NCI-H2196 treated with DMSO at 0.1 percent for 48 hours (cell line): ENCODE measurements at regions not wholly inside any gene's neighbourhood (a gene's known extent, or its start where the extent isn't known, plus 50 kb on each side); places are given as distances from the start of the nearest gene placed in this dataset.

Source experiments
- DNase-seq: peaks from one replicate; lab custom pipeline; 2025; ENCODE audit not compliant: unreplicated experiment; lab: John Stamatoyannopoulos, UW

DNA sequence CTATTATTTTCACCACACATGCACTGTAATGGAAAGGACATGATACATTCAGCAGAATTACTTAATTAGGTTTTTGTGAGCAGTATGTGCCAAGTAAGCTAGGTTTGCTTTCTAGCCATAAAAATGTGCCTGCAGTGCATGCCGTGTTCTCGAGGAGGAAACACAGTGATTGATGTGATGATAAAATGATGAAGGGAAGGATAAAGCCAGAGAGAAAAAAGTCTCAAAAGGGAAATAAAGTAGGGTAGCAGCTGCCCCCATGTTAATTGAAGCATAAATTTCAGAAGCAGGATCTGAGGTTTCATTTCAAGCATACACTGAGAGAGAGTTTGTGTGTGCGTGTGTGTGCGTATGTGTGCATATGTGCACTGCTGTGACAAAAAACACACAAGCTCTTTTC lies 714.2 kb upstream of the C9orf72 start:
- DNase-seq: no peak

DNA sequence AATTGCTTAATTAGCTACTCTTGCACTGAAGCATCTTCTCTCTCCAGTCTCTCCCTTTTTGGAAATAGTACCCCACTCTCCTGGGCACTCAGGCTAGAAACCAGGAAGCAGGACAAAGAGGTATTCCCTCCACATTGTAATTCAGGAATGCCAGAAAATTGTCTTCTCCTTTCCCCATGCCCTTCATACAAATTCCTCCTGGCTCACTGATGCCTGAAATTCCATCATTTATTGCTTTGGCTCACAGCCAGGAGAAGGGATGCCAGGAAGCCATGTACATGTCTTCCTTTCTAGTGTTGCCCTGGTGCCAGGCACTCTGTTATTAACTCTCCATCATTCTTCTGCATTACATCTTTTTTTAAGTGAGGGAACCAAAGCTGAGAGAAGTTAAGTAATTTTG lies 716.5 kb upstream of the C9orf72 start:
- DNase-seq: no peak

DNA sequence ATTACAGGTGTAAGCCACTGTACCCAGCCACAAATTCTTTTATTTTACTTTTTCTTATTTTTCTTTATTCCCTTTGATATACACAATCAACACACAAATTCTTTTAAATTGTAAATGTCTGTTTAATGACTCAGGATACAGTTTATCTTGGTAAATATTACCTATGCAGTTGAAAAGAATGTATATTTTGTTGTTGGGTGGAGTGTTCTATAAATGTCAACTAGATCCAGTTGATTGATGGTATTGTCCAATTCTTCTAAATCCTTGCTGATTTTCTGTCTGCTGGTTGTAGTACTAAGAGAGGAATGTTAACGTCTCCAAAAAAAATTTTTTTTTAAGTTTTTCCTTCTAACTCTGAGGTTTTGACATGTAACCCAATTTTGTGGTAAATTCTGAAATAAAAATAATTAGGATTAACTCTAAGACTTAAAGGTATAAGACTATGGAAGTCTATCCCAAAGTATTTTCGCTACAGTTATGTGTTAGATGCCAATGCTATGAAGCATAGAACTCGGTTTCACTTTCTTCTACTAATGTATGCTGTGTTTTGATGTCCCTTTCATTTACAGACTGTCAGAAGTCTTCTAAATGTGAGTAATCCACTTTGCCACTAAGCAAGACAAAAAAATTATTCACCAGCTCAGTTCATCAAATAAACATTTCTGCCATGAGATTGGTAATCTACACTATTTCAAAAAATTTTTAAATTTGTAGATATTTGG lies 720.2 kb upstream of the C9orf72 start:
- DNase-seq: no peak

DNA sequence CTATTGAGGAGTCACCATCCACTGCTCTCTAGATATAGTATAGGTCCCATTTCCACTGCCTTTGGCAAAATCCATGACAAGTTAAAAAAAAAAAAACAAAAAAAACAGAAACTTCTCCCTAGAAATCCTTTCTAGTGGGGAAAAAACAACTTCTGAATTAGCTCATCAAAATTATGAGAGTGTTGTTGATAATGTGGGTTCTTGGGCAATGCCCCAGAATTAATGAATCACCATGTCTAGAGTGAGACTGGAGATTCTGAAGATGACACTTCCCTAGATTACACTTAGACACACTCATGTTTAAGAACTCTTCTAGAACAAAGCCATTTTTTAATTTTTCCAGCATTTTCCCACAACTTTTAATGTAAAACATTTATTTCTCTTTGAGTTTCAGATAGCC lies 728.0 kb upstream of the C9orf72 start:
- no peak for DNase-seq

DNA sequence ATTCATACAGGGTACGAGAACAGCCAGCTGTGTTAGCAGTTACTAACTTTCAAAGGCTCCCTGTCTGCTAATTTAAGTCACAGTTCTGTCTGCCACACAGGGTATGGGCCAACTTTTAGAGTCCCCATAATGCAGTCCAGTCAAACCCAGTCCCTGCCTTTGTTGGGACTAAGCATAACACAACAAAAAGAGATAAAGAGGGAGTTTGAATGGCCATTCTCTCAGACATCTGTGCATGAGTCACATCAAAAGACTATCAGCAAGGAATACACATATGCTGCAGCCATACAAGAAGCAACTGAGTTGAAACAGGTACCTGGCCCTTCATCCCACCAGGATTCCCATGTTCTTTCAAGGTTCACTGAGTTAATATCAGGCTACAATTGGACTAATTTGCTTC lies 744.5 kb upstream of the C9orf72 start:
- DNase-seq: no peak

DNA sequence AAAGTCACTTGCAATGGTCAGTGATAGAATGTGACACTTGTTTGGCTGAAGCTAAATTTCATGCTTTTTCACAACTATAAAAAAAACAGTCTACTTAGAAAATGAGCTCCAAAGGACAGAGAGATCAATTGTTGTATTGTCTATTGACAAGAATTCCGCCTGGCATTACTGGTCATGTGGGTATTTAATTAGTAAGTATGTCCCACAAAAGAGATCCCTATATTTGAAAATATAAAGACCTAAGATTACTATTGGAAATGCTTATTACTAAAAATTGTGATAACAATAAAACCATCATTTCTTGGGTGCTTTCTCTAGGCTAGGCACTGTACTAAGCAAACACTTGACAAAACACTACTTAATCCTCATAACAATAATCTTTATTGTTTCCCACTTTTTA lies 745.2 kb upstream of the C9orf72 start:
- DNase-seq: no peak

DNA sequence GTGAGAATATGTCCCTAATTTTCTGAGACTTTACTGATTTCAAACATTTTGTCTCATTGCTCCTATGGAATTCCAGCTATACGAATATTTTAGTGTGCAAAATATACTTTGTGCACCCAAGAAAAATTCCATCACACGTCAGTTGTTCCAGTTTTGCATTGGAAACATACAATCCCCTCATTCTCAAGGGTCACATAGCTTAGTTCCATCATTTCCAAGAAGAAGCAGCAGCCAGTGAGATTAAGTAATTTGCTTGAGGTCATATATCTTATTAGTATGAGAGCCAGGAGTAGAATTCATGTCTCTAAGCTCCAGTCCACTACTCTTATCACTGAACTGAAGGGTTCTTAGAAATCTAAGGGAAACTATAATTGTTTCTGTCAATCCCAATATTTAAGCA lies 746.7 kb upstream of the C9orf72 start:
- no peak for DNase-seq

DNA sequence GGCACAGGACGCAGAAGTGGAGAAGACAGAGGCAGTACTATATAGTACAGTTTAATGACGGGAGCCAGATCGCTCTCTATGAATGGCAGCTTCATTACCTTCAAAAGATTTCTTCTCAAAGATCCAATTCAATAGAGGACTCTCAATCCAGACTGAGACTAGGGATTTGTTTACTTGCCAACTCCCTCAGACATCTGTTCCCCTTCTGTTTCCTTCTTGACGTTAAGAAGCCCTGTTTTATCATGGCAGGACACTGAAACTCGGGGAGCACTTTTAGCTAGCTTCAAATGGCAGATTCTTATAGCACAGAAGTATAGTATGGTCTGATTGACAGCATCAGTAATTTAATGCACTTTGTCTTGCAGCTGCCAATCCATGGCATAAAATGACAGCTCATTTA lies 747.3 kb upstream of the C9orf72 start:
- DNase-seq: no peak

DNA sequence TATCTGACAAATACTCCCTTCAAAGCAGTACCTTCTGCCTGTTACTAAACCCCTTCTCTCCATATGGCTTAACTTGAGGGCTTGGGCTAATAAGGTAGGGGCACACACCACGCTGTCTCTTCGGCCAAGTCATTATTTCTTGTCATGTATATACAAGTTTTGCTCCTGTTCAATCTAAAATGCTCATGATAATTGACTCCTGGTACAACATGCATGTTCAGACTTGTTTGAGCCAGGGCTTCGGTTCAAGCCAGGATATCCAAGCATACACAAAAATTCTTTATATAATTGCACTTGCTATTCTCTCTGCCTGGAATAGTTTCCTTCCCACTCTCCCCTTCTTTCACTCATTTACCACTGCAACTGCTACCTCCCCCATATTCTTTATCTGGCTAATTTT lies 756.0 kb upstream of the C9orf72 start:
- DNase-seq: no peak

DNA sequence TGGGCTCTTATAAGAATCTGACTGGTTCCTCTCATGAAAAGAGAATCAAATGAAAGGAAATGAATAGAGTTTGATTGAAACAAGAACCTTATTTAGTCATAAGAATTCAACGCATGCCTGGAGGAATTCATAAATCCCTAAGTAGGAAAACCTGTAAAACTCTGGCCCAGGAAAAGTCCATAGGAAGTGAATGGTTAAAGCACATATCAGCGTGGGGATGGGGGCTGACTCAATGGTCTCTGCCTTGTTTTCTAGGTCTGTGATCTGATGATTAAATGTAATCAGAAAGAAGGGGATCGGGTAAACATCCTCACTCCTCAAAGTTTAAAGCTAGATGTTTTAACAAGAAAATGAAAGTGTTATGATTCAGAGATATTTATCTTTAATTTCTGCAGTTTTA lies 759.4 kb upstream of the C9orf72 start:
- no peak for DNase-seq

DNA sequence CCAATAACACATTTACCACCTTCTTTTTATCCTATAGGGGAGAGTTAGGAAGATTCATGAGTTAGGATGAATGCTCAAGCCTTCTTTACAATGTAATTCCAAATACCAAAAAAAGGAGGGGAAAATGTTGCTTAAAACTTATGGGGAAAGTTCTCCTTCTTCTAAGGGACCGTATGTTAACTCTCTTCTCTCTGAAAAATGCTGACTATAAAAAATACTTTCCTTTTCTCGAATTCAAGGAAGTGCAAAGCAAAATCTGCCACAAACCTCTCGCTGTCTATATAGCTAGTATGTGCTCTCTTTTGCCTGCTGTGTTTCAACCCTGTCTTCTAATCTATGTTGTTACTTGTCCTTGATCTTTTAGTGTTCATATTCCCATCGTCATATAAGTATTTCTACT lies 768.6 kb upstream of the C9orf72 start:
- DNase-seq: no peak

DNA sequence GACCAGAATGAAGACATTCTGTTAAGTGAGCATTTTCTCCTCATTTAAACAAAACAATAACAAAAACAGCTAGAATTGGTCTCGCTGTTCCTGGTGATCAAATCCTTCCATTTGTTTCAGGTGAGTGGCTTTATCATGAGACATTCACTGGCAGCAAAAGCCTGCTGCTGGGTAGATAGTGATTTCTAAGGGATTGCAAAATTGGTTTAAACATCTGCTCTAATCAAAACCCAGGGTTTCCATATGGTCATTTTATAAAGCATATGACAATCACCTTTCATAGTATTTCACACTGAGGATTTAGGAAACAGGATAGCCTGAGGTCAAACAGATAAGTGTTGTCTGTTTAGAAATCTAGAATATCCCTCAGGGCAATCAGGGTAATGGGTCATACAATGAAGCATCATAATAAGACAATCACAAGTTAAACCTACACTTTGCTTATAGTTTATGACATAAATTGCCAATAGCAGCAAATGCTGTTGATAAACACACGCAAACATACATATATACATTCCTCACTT lies 769.6 kb upstream of the C9orf72 start:
- DNase-seq: no peak

DNA sequence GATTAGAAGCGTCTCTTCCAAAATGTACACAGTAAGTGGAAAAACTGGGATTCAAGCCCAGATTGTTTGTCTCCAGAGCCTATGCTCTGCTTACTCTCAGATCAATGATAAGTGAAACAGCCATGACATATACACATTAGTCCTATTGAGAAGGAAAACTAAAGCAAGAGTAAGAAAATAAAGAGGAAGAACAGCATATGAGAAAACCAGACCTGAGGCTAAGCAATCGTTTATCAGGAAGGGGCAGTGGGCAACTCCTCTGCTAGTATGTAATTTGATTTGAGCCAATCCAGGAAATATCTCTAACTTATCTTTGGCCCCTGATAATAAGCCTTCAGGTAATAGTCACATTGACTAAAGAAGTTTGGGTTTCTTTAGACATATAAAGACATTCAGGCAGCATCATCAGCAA lies 789.9 kb upstream of the C9orf72 start:
- DNase-seq: no peak

DNA sequence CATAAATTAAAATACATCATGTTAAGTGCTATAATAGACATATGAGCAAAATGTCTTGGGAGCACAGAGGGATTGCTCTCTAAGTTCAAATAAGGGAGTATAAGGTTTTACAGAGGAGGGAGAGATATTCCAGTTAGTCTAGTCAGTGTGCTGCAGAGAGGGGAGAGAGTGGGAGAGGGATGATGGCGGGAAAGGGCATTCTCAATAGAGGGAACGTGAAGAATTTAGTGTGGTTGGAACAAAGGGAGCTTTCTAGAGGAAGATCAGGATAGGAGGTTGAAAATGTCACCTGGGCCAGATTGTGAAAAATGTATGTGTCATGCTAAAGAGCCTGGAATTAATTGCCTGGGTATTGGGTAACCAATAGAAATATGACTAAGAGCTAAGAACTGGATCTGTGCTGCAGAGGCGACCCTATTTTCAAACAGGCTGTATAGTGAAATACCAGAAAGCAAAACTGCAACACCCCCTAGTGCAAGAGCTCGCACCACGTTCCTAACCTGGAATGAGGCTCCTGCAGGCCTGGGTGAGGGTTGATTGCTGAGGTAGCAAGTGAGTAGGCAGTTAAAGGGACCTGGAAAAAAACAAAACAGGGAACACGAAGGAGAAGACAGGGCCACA lies 791.8 kb upstream of the C9orf72 start:
- DNase-seq: no peak

DNA sequence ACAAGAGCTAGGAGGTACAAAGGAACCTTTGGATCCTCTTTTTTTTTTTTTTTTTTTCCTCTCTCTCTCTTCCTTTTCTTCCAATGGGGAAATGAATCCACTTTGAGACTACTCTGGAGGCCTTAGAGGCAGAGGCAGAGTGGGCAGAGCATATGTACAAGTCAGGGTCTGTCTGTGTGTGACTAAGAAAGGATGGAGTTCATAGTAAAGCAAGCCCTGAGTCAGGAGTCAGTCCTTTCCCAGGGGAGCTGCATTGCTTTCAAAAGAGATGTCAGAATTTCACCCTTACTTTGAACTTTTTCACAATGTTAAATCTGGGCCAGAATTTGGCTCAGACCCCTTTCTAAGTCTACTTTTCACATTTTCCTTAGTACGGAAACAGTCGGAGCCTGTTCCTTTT lies 792.4 kb upstream of the C9orf72 start:
- no peak for DNase-seq

DNA sequence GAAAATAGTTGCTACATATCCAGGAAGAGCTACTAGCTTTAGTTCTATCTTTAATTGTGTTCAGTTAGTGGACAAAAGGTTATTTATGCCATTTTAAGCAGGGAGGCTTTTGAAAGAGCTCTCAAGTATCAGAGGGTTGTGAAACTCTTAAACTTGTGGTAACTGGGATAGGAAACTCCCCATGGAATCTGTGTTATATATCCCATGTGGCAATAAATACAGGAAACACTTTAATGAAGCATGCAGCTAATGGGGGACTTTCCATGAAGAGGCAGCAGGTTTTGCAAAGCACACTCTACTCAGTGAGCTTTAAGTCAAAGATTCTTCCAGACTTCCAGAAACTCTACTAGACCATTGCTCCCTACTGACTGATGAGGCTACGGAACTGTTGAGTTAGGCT lies 805.0 kb upstream of the C9orf72 start:
- DNase-seq: no peak

DNA sequence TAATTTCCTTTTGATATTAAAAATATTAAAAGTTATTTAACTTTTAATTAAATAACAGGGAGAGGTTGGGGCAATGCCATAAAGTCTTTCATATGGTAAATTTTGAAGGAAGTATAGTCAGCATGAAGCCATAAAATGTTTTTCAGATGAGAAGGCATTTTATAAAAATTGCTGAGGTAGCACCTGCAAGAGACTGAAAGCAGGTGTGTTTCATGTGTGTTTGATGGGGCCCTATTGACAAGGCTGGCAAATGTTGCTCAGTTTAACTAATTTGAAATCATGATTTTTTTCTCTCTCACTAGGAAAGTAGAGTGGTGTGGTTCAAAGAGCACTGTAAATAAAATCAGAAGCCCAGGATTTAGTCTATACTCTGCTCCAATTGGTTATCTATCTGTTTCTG lies 805.8 kb upstream of the C9orf72 start:
- no peak for DNase-seq

DNA sequence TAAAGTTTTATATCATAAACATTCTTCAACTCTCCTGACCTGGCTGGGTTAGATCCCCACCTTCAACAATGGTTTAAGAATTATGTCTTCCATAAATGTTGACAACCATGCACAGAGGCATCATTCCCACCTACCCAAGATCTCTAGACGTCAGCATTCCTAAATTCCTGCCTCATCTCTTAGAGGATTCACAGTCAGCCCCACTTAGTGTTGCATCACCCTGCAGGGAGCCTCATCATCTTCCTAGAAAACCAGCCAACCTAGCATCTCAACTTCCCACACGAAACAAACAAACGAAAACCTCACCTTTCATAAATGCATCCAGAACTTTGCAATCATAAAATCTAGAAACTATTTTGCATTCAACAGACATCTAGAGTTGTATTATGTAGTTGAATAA lies 816.1 kb upstream of the C9orf72 start:
- no peak for DNase-seq

DNA sequence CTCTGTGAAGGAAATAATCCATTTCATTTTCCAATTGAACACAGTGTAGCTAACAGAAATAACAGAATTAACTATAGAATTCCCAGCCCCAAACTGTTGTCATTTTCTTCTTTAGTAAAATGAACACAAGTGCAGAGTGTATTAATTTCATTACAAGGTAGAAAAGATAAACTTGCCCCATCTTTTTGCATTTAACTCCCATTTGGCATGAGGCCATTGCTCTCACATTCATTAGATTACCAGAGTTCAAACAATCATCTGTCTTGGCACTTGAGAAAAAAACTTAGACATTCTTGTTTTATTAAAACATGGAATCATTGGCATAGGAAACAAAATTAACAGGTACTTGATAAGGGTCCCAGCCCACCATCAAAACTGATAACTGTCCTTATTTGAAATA lies 821.5 kb upstream of the C9orf72 start:
- no peak for DNase-seq

DNA sequence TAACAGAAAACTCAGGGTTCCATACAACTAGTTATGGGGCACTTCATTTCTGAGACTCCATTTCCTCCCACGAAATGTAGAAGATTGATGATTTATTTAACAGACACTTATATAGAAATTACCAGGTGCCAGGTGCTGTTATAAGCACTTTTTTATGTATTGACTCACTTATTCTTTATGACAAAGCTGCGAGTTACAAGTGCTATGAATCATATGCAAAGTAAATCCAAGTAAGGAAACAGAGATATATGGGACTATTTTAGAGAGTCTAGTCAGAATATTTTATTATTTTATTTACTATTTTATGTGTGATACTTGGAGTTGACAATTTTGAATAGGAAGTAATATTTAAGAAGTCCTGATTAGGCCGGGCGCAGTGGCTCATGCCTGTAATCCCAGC lies 822.8 kb upstream of the C9orf72 start:
- no peak for DNase-seq

DNA sequence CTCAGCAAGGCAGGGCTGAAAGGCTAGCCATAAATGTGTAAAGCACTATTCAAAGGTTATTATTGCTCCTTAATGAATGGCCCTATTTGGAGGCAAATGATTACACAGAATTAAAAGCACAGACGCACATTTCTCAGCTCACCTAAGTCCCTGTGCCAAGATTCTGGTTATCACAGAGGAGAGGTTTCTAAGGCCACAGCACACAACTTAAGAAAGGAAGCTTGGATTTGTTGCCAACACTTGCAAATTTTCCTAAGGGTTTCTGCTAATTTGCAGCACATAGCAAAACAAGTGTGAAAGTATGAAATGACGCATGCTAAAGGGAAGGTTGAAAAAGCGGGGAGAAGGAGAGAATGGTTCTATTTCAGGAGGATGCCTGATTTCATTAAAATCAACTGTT lies 834.1 kb upstream of the C9orf72 start:
- DNase-seq: no peak

DNA sequence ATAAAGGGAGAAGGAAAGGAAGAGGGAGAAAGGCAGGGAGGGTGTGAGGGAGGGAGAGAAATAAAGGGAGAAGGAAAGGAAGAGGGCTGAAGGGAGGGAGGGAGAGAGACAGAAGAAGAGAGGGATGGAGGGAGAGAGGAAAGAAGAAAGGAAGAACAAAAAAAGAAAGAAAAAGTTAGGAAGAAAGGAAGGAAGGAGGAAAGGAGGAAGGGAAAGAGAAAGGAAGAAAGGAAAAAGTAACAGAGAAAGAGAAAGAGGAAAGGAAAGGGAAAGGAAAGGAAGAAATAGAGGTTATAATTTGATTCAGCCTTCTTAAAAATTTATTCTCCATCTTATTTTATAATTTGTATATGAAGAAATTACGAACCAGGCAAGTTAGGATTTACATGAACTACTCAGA lies 836.6 kb upstream of the C9orf72 start:
- no peak for DNase-seq

DNA sequence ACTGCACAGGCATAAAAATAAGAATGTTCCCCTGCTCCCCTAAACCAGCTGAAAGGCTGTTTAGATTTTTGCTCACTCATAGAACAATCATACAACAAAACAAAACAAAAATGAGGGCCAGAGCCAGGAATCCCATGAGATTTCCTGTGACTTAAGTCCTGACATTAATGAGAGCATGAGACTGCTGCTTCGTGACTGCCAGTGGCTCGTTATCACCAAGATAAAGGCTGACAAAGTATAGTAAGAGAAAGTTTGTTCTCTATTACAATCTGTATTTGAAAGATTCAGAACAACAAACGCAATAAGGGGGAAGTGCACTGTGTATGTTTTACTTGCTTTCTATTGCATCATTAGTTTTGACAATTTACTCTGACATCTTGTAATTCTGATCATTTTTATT lies 837.1 kb upstream of the C9orf72 start:
- no peak for DNase-seq
